ENCODE measurements at regions not wholly inside any gene's neighbourhood (a gene's known extent, or its start where the extent isn't known, plus 50 kb on each side); places are given as distances from the start of the nearest gene placed in this dataset.

GRCh38 chr2:225739328-225739727 lies 339.8 kb downstream of the NYAP2 start:
- no peak for DNase-seq (ENCODE audit: low spot score)

- DNase-seq (ENCODE audit: low spot score): no peak
These were observed 339.2 kb downstream of the NYAP2 start for GRCh38 chr2:225738735-225739134.

GRCh38 chr2:225737556-225737955 lies 338.0 kb downstream of the NYAP2 start:
- DNase-seq (ENCODE audit: low spot score): no peak

GRCh38 chr2:225735844-225736243 lies 336.3 kb downstream of the NYAP2 start:
- DNase-seq (ENCODE audit: low spot score): no peak

GRCh38 chr2:225725726-225726125 lies 326.2 kb downstream of the NYAP2 start:
- DNase-seq (ENCODE audit: low spot score): no peak

Measured in ecto neural progenitor cell (in vitro differentiated cells).